Keratinocyte (primary cell): ENCODE measurements at regions not wholly inside any gene's neighbourhood (a gene's known extent, or its start where the extent isn't known, plus 50 kb on each side); places are given as distances from the start of the nearest gene placed in this dataset.
A peak's percentile ranks its signal among the peaks of the same experiment; 100 is the strongest.

Experiments used
- DNase-seq: peaks from one replicate; pipeline ENCODE4 v3.0.0-alpha.2; 2011; ENCODE audit warnings: low read depth, missing footprints, low spot score
- FAIRE-seq: peaks from 2 replicates; lab custom pipeline; 2011; peaks lifted over from hg19 to GRCh38; lab: Jason Lieb, UNC
- H2AFZ ChIP-seq: 2 replicates; pipeline ENCODE4 v1.6.0; 2012; ENCODE audit warnings: low read length, control low read depth, inconsistent platforms; ENCODE audit not compliant: control insufficient read depth
- H3K27ac ChIP-seq: 2 replicates; pipeline ENCODE4 v1.5.1; 2011; ENCODE audit warnings: low read length; ENCODE audit not compliant: control insufficient read depth, insufficient read depth
- H3K27me3 ChIP-seq: 3 replicates; pipeline ENCODE4 v1.6.0; 2011; ENCODE audit warnings: low read length; ENCODE audit not compliant: control insufficient read depth, insufficient read depth; ENCODE audit errors: extremely low read depth
- H3K36me3 ChIP-seq, 2 experiments: 2 replicates in 1 of 2; 3 replicates in 1 of 2; pipeline ENCODE4 v1.5.1; 2011; ENCODE audit warnings: low read length in 2 of 2, mild to moderate bottlenecking in 1 of 2; ENCODE audit not compliant: control insufficient read depth in 2 of 2, insufficient read depth in 2 of 2; ENCODE audit errors: extremely low read depth in 1 of 2
- H3K4me1 ChIP-seq: 3 replicates; pipeline ENCODE4 v1.5.1; 2011; ENCODE audit warnings: low read length; ENCODE audit not compliant: control insufficient read depth, insufficient read depth; ENCODE audit errors: extremely low read depth
- H3K4me2 ChIP-seq: 3 replicates; pipeline ENCODE4 v1.6.0; 2011; ENCODE audit warnings: low read depth, low read length; ENCODE audit not compliant: control insufficient read depth, insufficient read depth; ENCODE audit errors: extremely low read depth
- H3K4me3 ChIP-seq, 3 experiments: fragments of 200-600 bp in 1 of 3; sonication (generic) in 1 of 3; 2 replicates in 2 of 3; 3 replicates in 1 of 3; pipeline ENCODE4 v1.5.1; 2011 to 2016; ENCODE audit warnings: low read length in 3 of 3, mild to moderate bottlenecking in 3 of 3, control low read depth in 2 of 3, inconsistent platforms in 1 of 3, low read depth in 1 of 3, mixed read lengths in 1 of 3, mixed run types in 1 of 3, moderate library complexity in 1 of 3; ENCODE audit not compliant: control insufficient read depth in 2 of 3, insufficient read depth in 2 of 3; ENCODE audit errors: extremely low read depth in 1 of 3
- H3K79me2 ChIP-seq: 2 replicates; pipeline ENCODE4 v1.6.0; 2012; ENCODE audit warnings: low read length; ENCODE audit not compliant: control insufficient read depth, insufficient read depth
- H3K9ac ChIP-seq: 3 replicates; pipeline ENCODE4 v1.6.0; 2011; ENCODE audit warnings: low read length; ENCODE audit not compliant: control insufficient read depth, insufficient read depth; ENCODE audit errors: extremely low read depth
- H3K9me1 ChIP-seq: 3 replicates; pipeline ENCODE4 v1.6.0; 2011; ENCODE audit warnings: low read length; ENCODE audit not compliant: control insufficient read depth, insufficient read depth; ENCODE audit errors: extremely low read depth
- H3K9me3 ChIP-seq: 2 replicates; pipeline ENCODE4 v1.5.1; 2012; ENCODE audit warnings: low read depth, low read length; ENCODE audit not compliant: control insufficient read depth
- H4K20me1 ChIP-seq: 3 replicates; pipeline ENCODE4 v1.6.0; 2011; ENCODE audit warnings: low read length; ENCODE audit not compliant: control insufficient read depth, insufficient read depth; ENCODE audit errors: extremely low read depth
- EZH2 ChIP-seq: IDR thresholded peaks from one replicate; pipeline ENCODE4 v1.6.1; 2012; ENCODE audit warnings: inconsistent platforms, mild to moderate bottlenecking, low read length, moderate library complexity
- dilution Hi-C: fragments of 300-500 bp; cut with MboI; formaldehyde crosslinking; loops from one replicate; pipeline ENCODE4 v1.7.0; 2020; ENCODE audit warnings: low sequenced_read_pairs; ENCODE audit not compliant: extremely low pct_ligation_motif_present
- TF ChIP-seq, protein P1 (sequence below), 3 experiments: IDR thresholded peaks in 1 of 3; conservative IDR thresholded peaks in 1 of 3; optimal IDR thresholded peaks in 1 of 3; 2 replicates in 2 of 3; 3 replicates in 1 of 3; pipeline versions ENCODE3 to v1.5.1; 2011; ENCODE audit warnings: low read length in 3 of 3, mild to moderate bottlenecking in 3 of 3, moderate library complexity in 2 of 3, control low read depth in 1 of 3, inconsistent platforms in 1 of 3; ENCODE audit not compliant: insufficient read depth in 2 of 3; ENCODE audit errors: extremely low read depth in 1 of 3

DNA sequence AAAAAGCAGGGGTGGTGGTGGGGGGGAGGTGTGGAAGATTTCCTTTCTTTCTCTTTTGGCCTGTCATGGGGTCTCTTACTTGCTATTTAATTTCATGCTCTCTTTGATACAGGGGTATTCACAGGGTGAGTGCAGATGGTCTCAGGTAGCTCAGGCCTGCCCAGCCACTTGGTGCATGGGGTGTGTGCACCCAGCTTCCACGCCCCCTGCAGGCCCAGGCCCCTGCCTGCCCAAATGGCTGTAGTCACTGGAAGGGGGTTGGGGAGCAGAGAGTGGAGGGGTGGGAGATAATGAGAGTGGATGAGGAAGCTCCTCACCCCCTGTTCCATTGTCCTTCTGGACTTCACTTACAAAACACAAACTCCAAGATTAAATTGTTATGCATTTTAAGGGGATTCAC lies 133.6 kb upstream of the SGK1 start:
- TF ChIP-seq EZH2, result no peak
- TF ChIP-seq, protein P1, sequence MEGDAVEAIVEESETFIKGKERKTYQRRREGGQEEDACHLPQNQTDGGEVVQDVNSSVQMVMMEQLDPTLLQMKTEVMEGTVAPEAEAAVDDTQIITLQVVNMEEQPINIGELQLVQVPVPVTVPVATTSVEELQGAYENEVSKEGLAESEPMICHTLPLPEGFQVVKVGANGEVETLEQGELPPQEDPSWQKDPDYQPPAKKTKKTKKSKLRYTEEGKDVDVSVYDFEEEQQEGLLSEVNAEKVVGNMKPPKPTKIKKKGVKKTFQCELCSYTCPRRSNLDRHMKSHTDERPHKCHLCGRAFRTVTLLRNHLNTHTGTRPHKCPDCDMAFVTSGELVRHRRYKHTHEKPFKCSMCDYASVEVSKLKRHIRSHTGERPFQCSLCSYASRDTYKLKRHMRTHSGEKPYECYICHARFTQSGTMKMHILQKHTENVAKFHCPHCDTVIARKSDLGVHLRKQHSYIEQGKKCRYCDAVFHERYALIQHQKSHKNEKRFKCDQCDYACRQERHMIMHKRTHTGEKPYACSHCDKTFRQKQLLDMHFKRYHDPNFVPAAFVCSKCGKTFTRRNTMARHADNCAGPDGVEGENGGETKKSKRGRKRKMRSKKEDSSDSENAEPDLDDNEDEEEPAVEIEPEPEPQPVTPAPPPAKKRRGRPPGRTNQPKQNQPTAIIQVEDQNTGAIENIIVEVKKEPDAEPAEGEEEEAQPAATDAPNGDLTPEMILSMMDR (optimal IDR thresholded peaks at IDR 0.05 in 1 of 3, IDR thresholded peaks at IDR 0.05 in 1 of 3, conservative IDR thresholded peaks at IDR 0.05 in 1 of 3; ENCODE audit: extremely low read depth in 1 of 3, insufficient read depth in 2 of 3, low read length in 3 of 3), result peak in 2 of 3 experiments; percentile 18
- Histone ChIP-seq H2AFZ (no peak overlapping the region), H3K9me3 (no peaks in the 10 kb centered on the region), H4K20me1 (no peaks in the 10 kb centered on the region), H3K4me2 (no peak overlapping the region), H3K27ac (no peak overlapping the region), H3K9me1 (no peaks in the 10 kb centered on the region), H3K4me3 (no peak overlapping the region), H3K36me3 (no peaks in the 10 kb centered on the region), H3K79me2 (no peaks in the 10 kb centered on the region), H3K9ac (no peak overlapping the region), H3K4me1 (peaks cover 49% of the 10 kb centered on the region), H3K27me3 (no peaks in the 10 kb centered on the region)
- FAIRE-seq (no peak), DNase-seq (no peak)
- dilution Hi-C loops, result no loop called here

DNA sequence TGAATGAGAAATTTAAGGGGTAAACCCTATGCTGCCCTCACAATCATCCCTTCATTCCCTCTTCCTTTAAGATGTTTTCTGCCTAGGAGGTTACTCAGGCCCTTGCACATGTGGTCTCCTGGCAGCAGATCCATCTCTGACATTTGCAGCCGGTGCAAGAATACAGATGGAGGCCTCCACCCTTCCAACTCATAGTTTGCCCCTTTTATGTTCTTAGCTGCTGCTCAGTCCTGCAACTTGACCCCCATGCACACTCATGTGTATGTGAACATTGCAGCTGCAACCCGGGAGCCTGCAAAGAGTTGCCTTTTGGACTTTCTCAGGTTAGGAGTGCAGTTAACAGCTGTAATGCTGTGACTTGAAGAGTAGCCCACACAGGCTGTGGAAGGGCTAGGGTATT lies 131.9 kb upstream of the SGK1 start:
- Histone ChIP-seq H3K27me3 (no peaks in the 10 kb centered on the region), H3K4me3 (no peak overlapping the region), H4K20me1 (no peaks in the 10 kb centered on the region), H3K9me3 (no peaks in the 10 kb centered on the region), H3K4me1 (peaks cover 48% of the 10 kb centered on the region), H3K9ac (no peak overlapping the region), H3K36me3 (no peaks in the 10 kb centered on the region), H3K4me2 (no peak overlapping the region), H2AFZ (no peak overlapping the region), H3K27ac (no peak overlapping the region), H3K79me2 (no peaks in the 10 kb centered on the region), H3K9me1 (no peaks in the 10 kb centered on the region)
- FAIRE-seq, result no peak
- DNase-seq, result no peak
- dilution Hi-C loops, result no loop called here
- TF ChIP-seq, protein P1 (optimal IDR thresholded peaks at IDR 0.05 in 1 of 3, IDR thresholded peaks at IDR 0.05 in 1 of 3, conservative IDR thresholded peaks at IDR 0.05 in 1 of 3; ENCODE audit: extremely low read depth in 1 of 3, insufficient read depth in 2 of 3, low read length in 3 of 3), result no peak
- no peak for TF ChIP-seq EZH2
